ENCODE measurements at regions not wholly inside any gene's neighbourhood (a gene's known extent, or its start where the extent isn't known, plus 50 kb on each side); places are given as distances from the start of the nearest gene placed in this dataset.
"Not testable (repeated sequence)": the region's sequence is repeated elsewhere in the genome, so short reads cannot be mapped to it uniquely, and the experiment has no call there.

DNA sequence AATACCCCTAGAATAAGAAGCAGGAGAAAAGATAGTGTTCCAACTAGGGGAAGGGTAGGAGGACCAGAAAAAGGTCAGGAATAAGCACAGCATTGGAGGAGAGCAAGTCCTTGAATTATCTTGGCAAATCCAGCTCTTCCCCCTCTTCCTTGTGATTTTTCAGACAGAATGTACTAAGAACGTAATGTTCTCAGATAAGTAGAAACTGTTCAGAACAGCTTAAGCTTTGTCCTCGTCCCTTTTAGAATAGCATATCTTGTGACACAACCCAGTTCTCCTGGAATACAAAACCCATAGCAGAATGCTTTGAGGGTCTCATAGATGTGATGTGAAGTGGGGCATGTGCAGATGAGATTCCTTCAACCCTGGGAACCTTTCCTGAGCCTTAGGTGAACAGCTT, 97.4 kb downstream of the EMB start:
- Histone ChIP-seq H3K4me3 (no peak overlapping the region), H3K9me3 (no peaks in the 10 kb centered on the region), H3K27ac (no peak overlapping the region), H3K4me1 (no peaks in the 10 kb centered on the region), H3K27me3 (no peaks in the 10 kb centered on the region), H3K36me3 (no peaks in the 10 kb centered on the region)
- no peak for TF ChIP-seq EP300 (IDR thresholded peaks at IDR 0.05; ENCODE audit: low read depth)
- TF ChIP-seq POLR2AphosphoS5 (IDR thresholded peaks at IDR 0.05): no peak
- no peak for TF ChIP-seq POLR2A (IDR thresholded peaks at IDR 0.05)
- TF ChIP-seq, protein P1, sequence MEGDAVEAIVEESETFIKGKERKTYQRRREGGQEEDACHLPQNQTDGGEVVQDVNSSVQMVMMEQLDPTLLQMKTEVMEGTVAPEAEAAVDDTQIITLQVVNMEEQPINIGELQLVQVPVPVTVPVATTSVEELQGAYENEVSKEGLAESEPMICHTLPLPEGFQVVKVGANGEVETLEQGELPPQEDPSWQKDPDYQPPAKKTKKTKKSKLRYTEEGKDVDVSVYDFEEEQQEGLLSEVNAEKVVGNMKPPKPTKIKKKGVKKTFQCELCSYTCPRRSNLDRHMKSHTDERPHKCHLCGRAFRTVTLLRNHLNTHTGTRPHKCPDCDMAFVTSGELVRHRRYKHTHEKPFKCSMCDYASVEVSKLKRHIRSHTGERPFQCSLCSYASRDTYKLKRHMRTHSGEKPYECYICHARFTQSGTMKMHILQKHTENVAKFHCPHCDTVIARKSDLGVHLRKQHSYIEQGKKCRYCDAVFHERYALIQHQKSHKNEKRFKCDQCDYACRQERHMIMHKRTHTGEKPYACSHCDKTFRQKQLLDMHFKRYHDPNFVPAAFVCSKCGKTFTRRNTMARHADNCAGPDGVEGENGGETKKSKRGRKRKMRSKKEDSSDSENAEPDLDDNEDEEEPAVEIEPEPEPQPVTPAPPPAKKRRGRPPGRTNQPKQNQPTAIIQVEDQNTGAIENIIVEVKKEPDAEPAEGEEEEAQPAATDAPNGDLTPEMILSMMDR (IDR thresholded peaks at IDR 0.05): no peak
- WGBS, 2 donors (ENCODE audit: low coverage in 1 of 2): 74 to 100% methylated on average over 2 of the region's 2 CpGs
- in situ Hi-C loops (cut with MboI; ENCODE audit: low pct_ligation_motif_present in 1 of 4, low pct_unique_long_range_greater_than_20kb in 1 of 4, low sequenced_read_pairs in 3 of 4): no loop called here
- intact Hi-C loops (cut with DNase I; ENCODE audit: low total_unique reads): no loop called here
- DNase-seq: no peak

DNA sequence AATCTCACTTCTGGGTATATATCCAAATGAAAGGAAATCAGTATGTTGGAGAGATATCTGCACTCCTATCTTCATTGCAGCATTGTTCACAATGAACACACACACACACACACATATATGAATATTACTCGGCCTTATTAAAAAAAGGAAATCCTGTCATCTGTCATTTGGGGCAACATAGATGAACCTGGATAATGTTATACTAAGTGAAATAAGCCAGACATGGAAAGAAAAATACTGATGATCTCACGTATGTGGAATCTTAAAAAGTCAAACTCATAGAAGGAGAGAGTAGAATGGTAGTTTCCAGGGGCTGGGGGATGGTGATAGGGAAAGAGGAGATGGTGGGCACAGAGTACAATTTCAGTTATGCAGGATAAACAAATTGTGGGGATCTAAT, 100.3 kb downstream of the EMB start:
- in situ Hi-C loops (cut with MboI; ENCODE audit: low pct_ligation_motif_present in 1 of 4, low pct_unique_long_range_greater_than_20kb in 1 of 4, low sequenced_read_pairs in 3 of 4): no loop called here
- no peaks in the 10 kb centered on the region for H3K4me1 ChIP-seq
- 63 to 87% methylated on average over 1 to 2 of the region's 2 CpGs for WGBS, 2 donors (ENCODE audit: low coverage in 1 of 2)
- TF ChIP-seq POLR2AphosphoS5 (IDR thresholded peaks at IDR 0.05): no peak
- TF ChIP-seq, protein P1 (IDR thresholded peaks at IDR 0.05): no peak
- TF ChIP-seq POLR2A (IDR thresholded peaks at IDR 0.05): no peak
- TF ChIP-seq EP300 (IDR thresholded peaks at IDR 0.05; ENCODE audit: low read depth): no peak
- no peak overlapping the region for H3K4me3 ChIP-seq
- intact Hi-C loops (cut with DNase I; ENCODE audit: low total_unique reads): no loop called here
- DNase-seq: no peak
- no peak overlapping the region for H3K27ac ChIP-seq
- H3K27me3 ChIP-seq: no peaks in the 10 kb centered on the region
- no peaks in the 10 kb centered on the region for H3K9me3 ChIP-seq
- no peaks in the 10 kb centered on the region for H3K36me3 ChIP-seq

GRCh38 chr5:50330633-50331032, 110.5 kb downstream of the EMB start:
- 74% methylated on average over 6 of the region's 6 CpGs; no CpG with 5 or more reads in 1 of the 2 donors for WGBS, 2 donors (ENCODE audit: low coverage in 1 of 2)

GRCh38 chr5:50328193-50328729, 112.8 kb downstream of the EMB start:
- no peak for DNase-seq
- Histone ChIP-seq H3K4me3 (no peak overlapping the region), H3K36me3 (no peaks in the 10 kb centered on the region), H3K27me3 (no peaks in the 10 kb centered on the region), H3K9me3 (no peaks in the 10 kb centered on the region), H3K27ac (no peak overlapping the region), H3K4me1 (no peaks in the 10 kb centered on the region)
- WGBS, 2 donors (ENCODE audit: low coverage in 1 of 2): 68 to 71% methylated on average over 5 to 6 of the region's 6 CpGs
- intact Hi-C loops (cut with DNase I; ENCODE audit: low total_unique reads) (no loop called here), in situ Hi-C loops (cut with MboI; ENCODE audit: low pct_ligation_motif_present in 1 of 4, low pct_unique_long_range_greater_than_20kb in 1 of 4, low sequenced_read_pairs in 3 of 4) (no loop called here)
- TF ChIP-seq POLR2AphosphoS5 (IDR thresholded peaks at IDR 0.05) (no peak), POLR2A (IDR thresholded peaks at IDR 0.05) (no peak)

More at GRCh38 chr5:50330633-50331032, 110.5 kb downstream of the EMB start:
- H3K4me1 ChIP-seq; in situ Hi-C loops (cut with MboI; ENCODE audit: low pct_ligation_motif_present in 1 of 4, low pct_unique_long_range_greater_than_20kb in 1 of 4, low sequenced_read_pairs in 3 of 4); H3K27ac ChIP-seq; intact Hi-C loops (cut with DNase I; ENCODE audit: low total_unique reads); H3K27me3 ChIP-seq; DNase-seq; H3K4me3 ChIP-seq; H3K9me3 ChIP-seq; H3K36me3 ChIP-seq: not testable (repeated sequence)

DNA sequence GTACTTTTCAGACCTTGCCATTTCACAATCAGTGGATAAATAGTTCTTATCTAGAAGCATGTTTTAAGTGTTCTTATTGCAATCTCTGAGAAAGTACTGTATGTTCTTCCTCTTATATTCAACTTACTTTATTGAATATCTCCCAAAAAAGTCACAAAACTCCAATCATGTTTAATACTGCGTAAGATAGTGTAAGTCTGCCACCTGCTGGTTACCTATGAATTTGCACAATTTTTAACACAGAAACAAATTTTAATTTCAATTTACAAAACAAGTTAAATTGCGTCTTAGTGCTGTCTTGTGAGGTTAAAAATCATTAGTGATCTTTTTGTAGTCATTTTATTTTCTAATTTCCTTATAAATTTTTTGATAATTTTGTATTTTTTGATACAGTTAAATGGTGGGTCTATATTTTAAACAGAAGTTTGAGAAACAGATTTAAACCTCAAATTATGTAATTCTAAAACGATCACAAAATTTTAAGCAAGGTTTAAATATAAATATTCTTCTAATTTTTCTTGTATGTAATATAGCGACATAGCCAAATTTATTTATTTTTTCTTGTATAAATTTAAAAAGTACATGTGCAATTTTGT, 115.8 kb downstream of the EMB start:
- no peaks in the 10 kb centered on the region for H3K4me1 ChIP-seq
- TF ChIP-seq, protein P1 (IDR thresholded peaks at IDR 0.05): peak; percentile 36 to 70 (median 56)
- no peak for TF ChIP-seq POLR2A (IDR thresholded peaks at IDR 0.05)
- WGBS, 2 donors (ENCODE audit: low coverage in 1 of 2): 21 to 24% methylated on average over 4 of the region's 4 CpGs
- intact Hi-C loops (cut with DNase I; ENCODE audit: low total_unique reads): no loop called here
- no peaks in the 10 kb centered on the region for H3K36me3 ChIP-seq
- H3K4me3 ChIP-seq: no peak overlapping the region
- H3K27ac ChIP-seq: no peak overlapping the region
- H3K9me3 ChIP-seq: no peaks in the 10 kb centered on the region
- in situ Hi-C loops (cut with MboI; ENCODE audit: low pct_ligation_motif_present in 1 of 4, low pct_unique_long_range_greater_than_20kb in 1 of 4, low sequenced_read_pairs in 3 of 4): no loop called here
- DNase-seq: no peak
- no peaks in the 10 kb centered on the region for H3K27me3 ChIP-seq
